GM18868 (cell line): ENCODE measurements at regions not wholly inside any gene's neighbourhood (a gene's known extent, or its start where the extent isn't known, plus 50 kb on each side); places are given as distances from the start of the nearest gene placed in this dataset.
A peak's percentile ranks its signal among the peaks of the same experiment; 100 is the strongest.

Source experiments
- ATAC-seq: cut with Tn5 transposase; IDR thresholded peaks from one replicate; pipeline ENCODE4 v1.9.1; 2021; ENCODE audit warnings: mild to moderate bottlenecking, moderate library complexity; ENCODE audit not compliant: unreplicated experiment

DNA sequence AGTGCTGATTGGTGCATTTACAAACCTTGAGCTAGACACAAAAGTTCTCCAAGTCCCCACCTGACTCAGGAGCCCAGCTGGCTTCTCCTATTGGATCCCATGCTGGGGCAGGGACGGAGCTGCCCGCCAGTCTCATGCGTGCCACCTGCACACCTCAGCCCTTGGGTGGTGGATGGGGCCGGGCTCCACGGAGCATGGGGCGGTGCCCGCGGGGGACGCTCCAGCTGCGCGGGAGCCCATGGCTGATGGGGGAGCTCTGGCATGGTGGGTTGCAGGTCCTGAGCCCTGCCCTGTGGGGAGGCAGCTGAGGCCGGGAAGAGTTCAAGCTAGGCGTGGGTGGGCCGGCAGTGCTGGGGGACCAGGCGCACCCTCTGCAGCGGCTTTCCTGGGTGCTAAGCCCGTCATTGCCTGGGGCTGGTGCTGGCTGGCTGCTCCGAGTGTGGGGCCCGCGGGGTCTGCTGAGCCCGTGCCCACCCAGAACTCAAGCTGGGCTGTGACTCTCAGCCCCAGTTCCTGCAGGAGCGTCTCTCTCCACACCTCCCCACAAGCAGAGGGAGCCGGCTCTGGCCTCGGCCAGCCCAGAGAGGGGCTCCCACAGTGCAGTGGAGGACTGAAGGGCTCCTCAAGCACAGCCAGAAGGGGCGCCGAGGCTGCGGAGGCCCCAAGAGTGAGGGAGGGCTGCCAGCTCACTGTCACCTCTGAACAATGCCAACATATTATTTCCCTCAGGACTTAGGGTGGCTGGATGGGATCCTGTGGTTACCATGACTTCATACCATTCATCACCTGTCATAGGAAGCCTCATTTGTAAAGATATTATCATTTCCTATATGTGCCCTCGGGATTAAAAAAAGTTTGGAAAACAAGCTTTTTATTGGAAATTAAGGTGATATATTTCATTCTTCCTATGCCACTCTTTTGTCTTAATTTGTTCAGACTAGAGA, 688.7 kb downstream of the ETS1 start:
- ATAC-seq, result no peak

DNA sequence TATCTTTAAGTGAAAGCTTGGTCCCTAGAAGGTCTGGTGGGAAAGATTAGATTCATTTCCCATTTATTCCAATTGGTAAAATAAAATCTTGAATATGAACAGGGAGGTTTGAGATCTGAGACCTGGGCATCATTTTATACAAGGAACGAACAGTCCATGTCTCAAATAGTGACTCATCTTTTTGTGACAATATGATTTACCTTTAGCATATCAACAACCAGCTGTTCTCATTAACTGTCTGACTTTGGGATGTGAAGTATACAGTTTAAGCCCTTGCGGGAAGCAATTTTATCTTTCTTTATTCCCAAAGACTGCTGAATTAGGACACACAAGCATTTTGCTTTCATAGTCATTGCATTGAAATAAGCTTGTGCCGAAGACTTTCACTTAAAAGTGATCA, 691.6 kb downstream of the ETS1 start:
- no peak for ATAC-seq

- no peak for ATAC-seq
Observed at GRCh38 chr11:127894316-127894715, 693.0 kb downstream of the ETS1 start.

- no peak for ATAC-seq
Observed at GRCh38 chr11:127890030-127890615, 697.2 kb downstream of the ETS1 start.

DNA sequence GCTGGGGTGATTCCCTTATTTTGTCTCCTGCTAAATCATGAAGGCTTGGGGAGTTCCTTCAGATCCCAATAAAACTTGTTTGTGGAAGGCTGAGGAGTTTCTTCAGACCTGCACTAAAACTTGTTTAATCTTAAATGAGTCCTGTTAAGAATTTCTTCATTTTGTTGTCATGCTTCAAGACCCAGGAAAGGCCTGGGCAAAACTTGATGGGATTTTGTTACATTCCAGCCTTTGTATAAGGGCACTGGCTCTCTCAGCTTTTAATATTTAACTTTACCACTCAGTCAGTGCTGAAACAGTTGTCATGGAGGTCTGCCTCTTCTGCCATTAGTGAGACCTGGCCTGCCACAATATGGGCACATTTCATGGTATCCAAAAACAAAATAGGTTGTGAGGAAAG, 699.0 kb downstream of the ETS1 start:
- no peak for ATAC-seq

- no peak for ATAC-seq
Observed at GRCh38 chr11:127875131-127875530, 712.2 kb downstream of the ETS1 start.

DNA sequence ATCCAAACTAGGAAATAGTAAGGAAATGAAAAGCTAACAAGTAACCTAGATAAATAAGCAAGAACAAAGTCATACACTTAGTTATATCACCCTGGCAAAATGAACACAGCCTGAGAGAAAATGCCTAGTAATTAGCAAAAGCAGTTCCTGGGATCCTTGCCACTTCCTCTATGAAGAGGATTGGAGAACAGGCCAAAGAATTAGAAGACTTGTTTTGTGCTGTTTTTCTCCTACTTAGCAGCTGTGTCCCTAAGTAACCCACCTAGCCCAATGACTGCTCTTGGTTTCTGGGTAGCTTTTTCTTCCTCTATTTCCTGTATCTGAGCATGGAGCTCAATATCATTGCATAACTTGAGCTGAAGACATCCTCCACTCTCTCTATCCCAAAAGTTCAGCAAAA, 713.9 kb downstream of the ETS1 start:
- no peak for ATAC-seq

- no peak for ATAC-seq
Observed at GRCh38 chr11:127866109-127866508, 721.2 kb downstream of the ETS1 start.

- ATAC-seq, result no peak
Observed at GRCh38 chr11:127864861-127865260, 722.5 kb downstream of the ETS1 start.

- no peak for ATAC-seq
Observed at GRCh38 chr11:127862406-127862805, 725.0 kb downstream of the ETS1 start.

GRCh38 chr11:127859941-127860354, 727.4 kb downstream of the ETS1 start:
- ATAC-seq, result no peak

GRCh38 chr11:127844876-127845275, 742.5 kb downstream of the ETS1 start:
- no peak for ATAC-seq

DNA sequence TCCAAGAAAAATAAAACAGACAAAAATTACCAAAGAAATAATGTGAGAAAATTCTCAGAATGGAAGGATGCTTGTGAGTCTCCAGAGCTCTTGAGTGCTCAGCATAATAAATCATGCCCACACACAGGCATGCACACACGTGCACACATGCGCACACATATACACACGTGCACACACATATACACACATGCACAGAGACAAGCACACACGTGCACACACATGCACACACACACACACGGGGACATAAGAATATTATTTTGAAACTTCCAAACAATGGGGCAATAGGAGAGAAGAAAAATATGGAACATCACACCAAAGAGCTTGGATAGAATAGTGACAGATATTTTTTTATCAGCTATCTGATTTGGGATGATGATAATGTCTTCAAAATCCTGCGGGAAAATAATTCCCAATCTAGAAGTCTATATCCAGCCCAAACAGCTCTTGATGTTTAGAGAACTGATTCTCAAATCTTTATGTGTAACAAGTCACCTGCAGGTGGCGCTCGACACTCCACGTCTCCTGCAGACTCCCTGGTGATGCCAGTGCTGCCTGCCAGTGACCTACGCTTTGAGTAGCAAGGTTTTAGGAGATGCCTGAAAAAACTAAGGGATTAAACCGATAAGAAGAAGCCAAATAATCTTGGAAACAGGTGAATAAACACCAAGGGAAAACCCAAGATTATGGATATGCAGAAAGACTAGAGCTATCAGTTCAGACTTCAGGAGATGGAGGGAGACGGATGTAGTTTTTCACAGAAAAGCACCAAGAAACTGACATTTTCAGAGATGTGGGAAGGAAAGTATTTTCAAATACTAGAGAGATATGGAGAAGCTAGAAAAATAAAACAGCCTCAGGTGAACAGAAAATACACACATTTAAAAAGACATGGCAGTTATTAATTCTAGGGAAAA, 743.6 kb downstream of the ETS1 start:
- ATAC-seq, result peak; percentile 80

DNA sequence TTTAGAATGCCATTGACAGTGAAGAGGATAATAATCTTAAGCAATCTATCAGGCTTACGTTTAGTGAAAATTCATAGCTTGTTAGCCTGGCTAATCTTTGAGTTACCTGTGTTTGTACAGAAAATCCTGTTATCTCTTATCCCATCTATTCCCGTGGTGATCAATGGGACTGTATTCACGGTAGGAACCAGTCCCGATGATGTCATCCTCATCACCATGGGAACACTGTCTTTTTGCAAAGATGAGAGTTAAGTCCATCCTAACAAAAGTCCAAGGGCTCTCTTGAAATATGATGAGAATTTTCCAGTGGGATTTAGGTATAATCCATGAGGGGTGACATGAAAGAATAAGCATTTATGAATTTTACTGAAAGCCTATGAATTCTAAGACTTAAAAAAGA, 762.2 kb downstream of the ETS1 start:
- no peak for ATAC-seq

DNA sequence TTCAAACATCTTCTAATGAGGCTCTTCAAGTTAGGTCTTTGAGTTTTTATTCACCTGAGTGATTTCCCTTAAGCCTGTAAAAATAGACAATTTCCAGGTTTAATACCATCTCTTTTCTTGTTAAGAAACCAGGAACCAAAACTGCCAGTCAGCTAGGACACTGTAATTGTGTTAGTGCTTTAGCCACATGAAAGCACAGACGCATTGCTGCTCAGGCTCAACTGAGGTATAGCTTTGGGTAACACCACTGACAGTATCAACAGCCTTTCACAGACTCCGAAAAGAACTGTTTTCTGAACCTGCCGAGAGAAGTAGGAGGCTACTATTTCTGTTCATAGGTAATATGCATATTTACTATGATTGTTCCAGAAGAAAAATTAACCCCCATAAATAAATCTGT, 768.7 kb downstream of the ETS1 start:
- ATAC-seq, result no peak

GRCh38 chr11:127816962-127817361, 770.4 kb downstream of the ETS1 start:
- ATAC-seq, result no peak

DNA sequence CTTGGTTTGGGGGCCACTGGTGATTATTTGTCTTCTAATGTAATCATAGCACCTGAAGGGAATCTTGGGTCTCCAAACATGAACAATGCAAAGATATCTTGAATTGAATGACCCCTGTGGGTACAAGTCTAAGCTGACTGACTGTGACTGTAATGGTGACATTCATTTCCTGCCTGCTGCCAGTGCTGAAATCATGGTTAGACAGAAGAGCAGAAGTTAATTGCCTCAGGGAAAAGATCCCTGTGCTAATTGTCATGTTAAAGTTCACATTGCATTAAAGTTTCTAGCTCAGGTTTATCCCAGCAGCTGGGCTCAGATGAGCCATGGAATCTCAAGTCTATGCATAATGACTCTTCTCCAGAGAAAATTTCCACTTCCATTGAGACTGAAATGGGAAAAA, 772.0 kb downstream of the ETS1 start:
- ATAC-seq, result no peak

- ATAC-seq, result no peak
Observed at GRCh38 chr11:127806501-127806900, 780.9 kb downstream of the ETS1 start.

GRCh38 chr11:127805771-127806170, 781.6 kb downstream of the ETS1 start:
- ATAC-seq, result no peak

- ATAC-seq, result no peak
Observed at GRCh38 chr11:127804747-127805400, 782.5 kb downstream of the ETS1 start.

- no peak for ATAC-seq
Observed at GRCh38 chr11:127803755-127804154, 783.6 kb downstream of the ETS1 start.
